ENCODE measurements at regions not wholly inside any gene's neighbourhood (a gene's known extent, or its start where the extent isn't known, plus 50 kb on each side); places are given as distances from the start of the nearest gene placed in this dataset.

DNA sequence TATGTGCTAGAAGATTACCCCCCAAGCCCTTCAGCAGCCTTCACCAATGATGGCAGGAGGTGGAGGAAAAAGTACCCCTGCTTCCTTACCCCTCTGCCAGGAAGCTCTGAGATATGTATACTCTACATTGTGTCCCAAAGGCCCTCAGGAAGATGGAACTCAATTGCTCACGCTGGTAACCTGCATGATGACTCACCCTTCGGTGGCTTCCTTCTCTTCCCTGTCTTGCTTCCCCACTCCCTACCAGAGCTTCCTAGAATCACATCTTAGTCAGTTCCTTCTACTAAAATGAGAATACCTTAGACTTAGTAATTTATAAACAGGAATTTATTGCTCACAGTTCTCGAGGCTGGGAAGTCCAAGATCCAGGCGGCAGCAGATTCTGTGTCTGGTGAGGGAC, 405.6 kb downstream of the TYW1 start:
- no peaks in the 10 kb centered on the region for H3K4me1 ChIP-seq (ENCODE audit: control insufficient read depth, insufficient read depth, low read length)
- dilution Hi-C loops (cut with HindIII; ENCODE audit: low sequenced_read_pairs, unreplicated experiment) (no loop called here), intact Hi-C loops (cut with micrococcal nuclease) (no loop called here), in situ Hi-C loops (cut with MboI; ENCODE audit: low sequenced_read_pairs) (no loop called here)
- H3K27ac ChIP-seq (ENCODE audit: insufficient read depth, low read length), result no peak overlapping the region
- no peak overlapping the region for H3K9ac ChIP-seq (ENCODE audit: low read depth, low read length)
- H3K4me3 ChIP-seq (ENCODE audit: insufficient read depth, low read depth, low read length), result no peak overlapping the region
- ChIA-PET CTCF (no interaction called here), POLR2A (ENCODE audit: unreplicated experiment) (no interaction called here)
- H4K8ac ChIP-seq (ENCODE audit: low read depth in 2 of 2, low read length in 2 of 2), result no peak overlapping the region
- DNase-seq (no peak), ATAC-seq (ENCODE audit: low read depth) (no peak)
- H4K5ac ChIP-seq (ENCODE audit: low read depth, low read length), result no peak overlapping the region
- no peak overlapping the region for H2AK5ac ChIP-seq (ENCODE audit: low read depth, low read length)
- no peaks in the 10 kb centered on the region for H3K36me3 ChIP-seq (ENCODE audit: control insufficient read depth, insufficient read depth, low read length)
- no peak overlapping the region for H2BK5ac ChIP-seq (ENCODE audit: low read depth, low read length, poor library complexity, severe bottlenecking)
- H3K4me2 ChIP-seq (ENCODE audit: low read depth, low read length), result no peak overlapping the region
- no TSS peak for BruUV-seq (replicated peaks)
- WGBS, 2 experiments (ENCODE audit: extremely low coverage in 2 of 2, insufficient read length in 1 of 2), result no CpG with 5 or more reads among the region's 4 CpGs
- H3K9me3 ChIP-seq (ENCODE audit: control insufficient read depth, insufficient read depth, low read length), result no peaks in the 10 kb centered on the region
- H2BK120ac ChIP-seq (ENCODE audit: low read depth, low read length), result no peak overlapping the region
- H3K4ac ChIP-seq (ENCODE audit: low read depth, low read length), result no peak overlapping the region
- no peaks in the 10 kb centered on the region for H3K79me1 ChIP-seq (ENCODE audit: low read depth in 1 of 2, low read length in 2 of 2)
- no peak overlapping the region for H3K14ac ChIP-seq (replicated peaks; ENCODE audit: low read depth, low read length)
- H3K23ac ChIP-seq (ENCODE audit: low read depth, low read length), result no peak overlapping the region
- H4K20me1 ChIP-seq (ENCODE audit: insufficient read depth, low read length), result no peaks in the 10 kb centered on the region
- H2BK20ac ChIP-seq (ENCODE audit: low read depth, low read length), result no peak overlapping the region
- H2AFZ ChIP-seq (replicated peaks; ENCODE audit: low read length, poor library complexity), result no peak overlapping the region
- H2BK15ac ChIP-seq (ENCODE audit: low read depth, low read length), result no peak overlapping the region
- no peak overlapping the region for H3K18ac ChIP-seq (ENCODE audit: low read depth, low read length)
- TF ChIP-seq, protein P1, sequence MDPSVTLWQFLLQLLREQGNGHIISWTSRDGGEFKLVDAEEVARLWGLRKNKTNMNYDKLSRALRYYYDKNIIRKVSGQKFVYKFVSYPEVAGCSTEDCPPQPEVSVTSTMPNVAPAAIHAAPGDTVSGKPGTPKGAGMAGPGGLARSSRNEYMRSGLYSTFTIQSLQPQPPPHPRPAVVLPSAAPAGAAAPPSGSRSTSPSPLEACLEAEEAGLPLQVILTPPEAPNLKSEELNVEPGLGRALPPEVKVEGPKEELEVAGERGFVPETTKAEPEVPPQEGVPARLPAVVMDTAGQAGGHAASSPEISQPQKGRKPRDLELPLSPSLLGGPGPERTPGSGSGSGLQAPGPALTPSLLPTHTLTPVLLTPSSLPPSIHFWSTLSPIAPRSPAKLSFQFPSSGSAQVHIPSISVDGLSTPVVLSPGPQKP (IDR thresholded peaks at IDR 0.05; ENCODE audit: borderline replicate concordance, low read depth, low read length), result no peak
- TF ChIP-seq BHLHE40 (IDR thresholded peaks at IDR 0.05; ENCODE audit: low read depth, low read length), result no peak
- TF ChIP-seq, protein P2, sequence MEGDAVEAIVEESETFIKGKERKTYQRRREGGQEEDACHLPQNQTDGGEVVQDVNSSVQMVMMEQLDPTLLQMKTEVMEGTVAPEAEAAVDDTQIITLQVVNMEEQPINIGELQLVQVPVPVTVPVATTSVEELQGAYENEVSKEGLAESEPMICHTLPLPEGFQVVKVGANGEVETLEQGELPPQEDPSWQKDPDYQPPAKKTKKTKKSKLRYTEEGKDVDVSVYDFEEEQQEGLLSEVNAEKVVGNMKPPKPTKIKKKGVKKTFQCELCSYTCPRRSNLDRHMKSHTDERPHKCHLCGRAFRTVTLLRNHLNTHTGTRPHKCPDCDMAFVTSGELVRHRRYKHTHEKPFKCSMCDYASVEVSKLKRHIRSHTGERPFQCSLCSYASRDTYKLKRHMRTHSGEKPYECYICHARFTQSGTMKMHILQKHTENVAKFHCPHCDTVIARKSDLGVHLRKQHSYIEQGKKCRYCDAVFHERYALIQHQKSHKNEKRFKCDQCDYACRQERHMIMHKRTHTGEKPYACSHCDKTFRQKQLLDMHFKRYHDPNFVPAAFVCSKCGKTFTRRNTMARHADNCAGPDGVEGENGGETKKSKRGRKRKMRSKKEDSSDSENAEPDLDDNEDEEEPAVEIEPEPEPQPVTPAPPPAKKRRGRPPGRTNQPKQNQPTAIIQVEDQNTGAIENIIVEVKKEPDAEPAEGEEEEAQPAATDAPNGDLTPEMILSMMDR (conservative IDR thresholded peaks at IDR 0.05; ENCODE audit: low read depth, low read length), result no peak
- TF ChIP-seq CHD1 (IDR thresholded peaks at IDR 0.05; ENCODE audit: low read depth, low read length), result no peak
- no peak for TF ChIP-seq MAFK (IDR thresholded peaks at IDR 0.05; ENCODE audit: low read depth, low read length)
- no peak overlapping the region for H2AK9ac ChIP-seq (replicated peaks; ENCODE audit: low read depth, low read length, poor library complexity)
- H3K27me3 ChIP-seq (ENCODE audit: control insufficient read depth, insufficient read depth, low read length), result no peaks in the 10 kb centered on the region
- H3K56ac ChIP-seq (ENCODE audit: extremely low read depth, insufficient read depth, low read length), result no peak overlapping the region
- H4K91ac ChIP-seq (ENCODE audit: insufficient read depth, low read depth, low read length), result no peak overlapping the region
- H3K9me1 ChIP-seq (ENCODE audit: insufficient read depth, low read length), result no peaks in the 10 kb centered on the region

All from IMR-90 (cell line).